Trophoblast cell (in vitro differentiated cells and primary cell): ENCODE measurements at regions not wholly inside any gene's neighbourhood (a gene's known extent, or its start where the extent isn't known, plus 50 kb on each side); places are given as distances from the start of the nearest gene placed in this dataset.
"Not testable (repeated sequence)": the region's sequence is repeated elsewhere in the genome, so short reads cannot be mapped to it uniquely, and the experiment has no call there.

Experiments
- DNase-seq, 2 donors: peaks; one replicate each; pipeline ENCODE4 v3.0.0-alpha.2; 2016
- H2AFZ ChIP-seq: 2 replicates; pipeline ENCODE4 v1.6.1; 2013; ENCODE audit warnings: low read length, moderate library complexity, mild to moderate bottlenecking; ENCODE audit not compliant: insufficient read depth, poor library complexity
- H2AK5ac ChIP-seq: 2 replicates; pipeline ENCODE4 v1.6.1; 2013; ENCODE audit warnings: mild to moderate bottlenecking, low read length
- H2BK120ac ChIP-seq: 2 replicates; pipeline ENCODE4 v1.6.1; 2013; ENCODE audit warnings: low read length, mild to moderate bottlenecking, moderate library complexity; ENCODE audit not compliant: insufficient read depth, poor library complexity
- H2BK12ac ChIP-seq: 2 replicates; pipeline ENCODE4 v1.6.1; 2013; ENCODE audit warnings: mild to moderate bottlenecking, low read length, moderate library complexity
- H2BK5ac ChIP-seq: 2 replicates; pipeline ENCODE4 v1.6.1; 2013; ENCODE audit warnings: low read length, low read depth, moderate library complexity, mild to moderate bottlenecking; ENCODE audit not compliant: poor library complexity
- H3K14ac ChIP-seq: 2 replicates; pipeline ENCODE4 v1.6.1; 2013; ENCODE audit warnings: mild to moderate bottlenecking, low read length
- H3K18ac ChIP-seq: 2 replicates; pipeline ENCODE4 v1.6.1; 2013; ENCODE audit warnings: mild to moderate bottlenecking, low read length
- H3K23ac ChIP-seq: 2 replicates; pipeline ENCODE4 v1.6.1; 2013; ENCODE audit warnings: low read length
- H3K27ac ChIP-seq: 2 replicates; pipeline ENCODE4 v1.5.1; 2013; ENCODE audit warnings: low read depth, mild to moderate bottlenecking, inconsistent platforms, low read length, moderate library complexity
- H3K27me3 ChIP-seq: 2 replicates; pipeline ENCODE4 v1.6.1; 2013; ENCODE audit warnings: inconsistent platforms, mild to moderate bottlenecking, low read length, moderate library complexity; ENCODE audit not compliant: insufficient read depth
- H3K36me3 ChIP-seq, 2 experiments: 1 replicate in 1 of 2; 2 replicates in 1 of 2; pipeline ENCODE4 v1.6.1; 2013; ENCODE audit warnings: low read length in 2 of 2, mild to moderate bottlenecking in 2 of 2, moderate library complexity in 1 of 2; ENCODE audit not compliant: insufficient read depth in 2 of 2, control insufficient read depth in 1 of 2
- H3K4ac ChIP-seq: 2 replicates; pipeline ENCODE4 v1.6.1; 2013; ENCODE audit warnings: low read depth, mild to moderate bottlenecking, low read length, moderate library complexity
- H3K4me1 ChIP-seq, 2 experiments: 1 replicate in 1 of 2; 2 replicates in 1 of 2; pipeline ENCODE4 v1.6.1; 2013; ENCODE audit warnings: low read length in 2 of 2, mild to moderate bottlenecking in 2 of 2, moderate library complexity in 1 of 2; ENCODE audit not compliant: insufficient read depth in 2 of 2, control insufficient read depth in 1 of 2
- H3K4me2 ChIP-seq: 2 replicates; pipeline ENCODE4 v1.6.1; 2013; ENCODE audit warnings: inconsistent platforms, mild to moderate bottlenecking, low read length, moderate library complexity
- H3K4me3 ChIP-seq: 2 replicates; pipeline ENCODE4 v1.5.1; 2013; ENCODE audit warnings: mild to moderate bottlenecking, low read depth, low read length, inconsistent platforms
- H3K79me1 ChIP-seq: one replicate; pipeline ENCODE4 v1.6.1; 2013; ENCODE audit warnings: low read length
- H3K79me2 ChIP-seq: 2 replicates; pipeline ENCODE4 v1.6.1; 2013; ENCODE audit warnings: low read length, mild to moderate bottlenecking; ENCODE audit not compliant: control insufficient read depth, insufficient read depth, poor library complexity
- H3K9ac ChIP-seq: 2 replicates; pipeline ENCODE4 v1.6.1; 2013; ENCODE audit warnings: mild to moderate bottlenecking, low read length
- H3K9me3 ChIP-seq: 2 replicates; pipeline ENCODE4 v1.6.1; 2013; ENCODE audit warnings: low read depth, mild to moderate bottlenecking, control low read depth, inconsistent platforms, low read length; ENCODE audit not compliant: insufficient read depth
- H4K12ac ChIP-seq: 2 replicates; pipeline ENCODE4 v1.6.1; 2013; ENCODE audit warnings: low read depth, mild to moderate bottlenecking, low read length, moderate library complexity
- H4K8ac ChIP-seq: 2 replicates; pipeline ENCODE4 v1.6.1; 2013; ENCODE audit warnings: low read depth, mild to moderate bottlenecking, low read length, moderate library complexity
- H4K91ac ChIP-seq: one replicate; pipeline ENCODE4 v1.6.1; 2013; ENCODE audit warnings: low read depth, mild to moderate bottlenecking, low read length, moderate library complexity
- WGBS: extraction: QIAGEN DNeasy Blood & Tissue Kit; methylation state at CpG from one replicate; pipeline ENCODE4 v1.1.7; 2013; ENCODE audit warnings: missing lambda C conversion rate; ENCODE audit not compliant: insufficient read length, insufficient coverage; ENCODE audit errors: extremely low coverage; 5-methylcytosine and 5-hydroxymethylcytosine counted together

DNA sequence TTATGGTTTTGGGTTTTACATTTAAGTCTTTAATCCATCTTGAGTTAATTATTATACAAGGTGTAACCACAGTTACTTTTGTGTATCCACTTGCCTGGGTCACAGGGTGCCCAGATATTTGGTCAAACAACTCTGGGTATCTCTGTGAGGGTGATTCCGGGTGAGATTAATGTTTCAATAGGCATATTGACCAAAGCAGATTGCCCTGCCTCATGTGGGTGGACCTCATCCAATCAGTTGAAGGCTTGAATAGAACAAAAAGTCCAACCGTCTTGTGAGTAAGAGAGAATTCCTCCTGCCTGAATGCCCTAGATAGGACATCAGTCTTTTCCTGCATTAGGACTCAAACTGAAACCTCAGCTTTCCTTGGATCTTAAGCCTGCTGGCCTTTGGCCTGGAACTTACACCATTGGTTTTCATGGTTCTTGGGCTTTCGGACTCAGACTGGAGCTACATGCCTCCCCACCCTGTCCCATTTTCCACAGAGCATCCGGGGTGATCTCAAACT lies 68.9 kb upstream of the ST8SIA6 start:
- no peak overlapping the region for H3K4me2 ChIP-seq
- no peak overlapping the region for H4K91ac ChIP-seq
- H2BK12ac ChIP-seq, result no peak overlapping the region
- no peak overlapping the region for H3K14ac ChIP-seq
- H3K79me2 ChIP-seq, result no peaks in the 10 kb centered on the region
- no CpG with 5 or more reads among the region's 4 CpGs for WGBS
- H3K4me1 ChIP-seq, result no peaks in the 10 kb centered on the region
- H2AK5ac ChIP-seq, result no peak overlapping the region
- H2BK120ac ChIP-seq, result no peak overlapping the region
- no peak overlapping the region for H2BK5ac ChIP-seq
- no peaks in the 10 kb centered on the region for H3K27me3 ChIP-seq
- no peak overlapping the region for H2AFZ ChIP-seq
- no peaks in the 10 kb centered on the region for H3K36me3 ChIP-seq
- no peak overlapping the region for H3K4me3 ChIP-seq
- H4K12ac ChIP-seq, result no peak overlapping the region
- DNase-seq, result no peak
- H3K79me1 ChIP-seq, result no peaks in the 10 kb centered on the region
- no peak overlapping the region for H3K18ac ChIP-seq
- H3K23ac ChIP-seq, result no peak overlapping the region
- no peak overlapping the region for H3K4ac ChIP-seq
- no peak overlapping the region for H3K27ac ChIP-seq
- no peak overlapping the region for H3K9ac ChIP-seq
- no peaks in the 10 kb centered on the region for H3K9me3 ChIP-seq
- no peak overlapping the region for H4K8ac ChIP-seq

DNA sequence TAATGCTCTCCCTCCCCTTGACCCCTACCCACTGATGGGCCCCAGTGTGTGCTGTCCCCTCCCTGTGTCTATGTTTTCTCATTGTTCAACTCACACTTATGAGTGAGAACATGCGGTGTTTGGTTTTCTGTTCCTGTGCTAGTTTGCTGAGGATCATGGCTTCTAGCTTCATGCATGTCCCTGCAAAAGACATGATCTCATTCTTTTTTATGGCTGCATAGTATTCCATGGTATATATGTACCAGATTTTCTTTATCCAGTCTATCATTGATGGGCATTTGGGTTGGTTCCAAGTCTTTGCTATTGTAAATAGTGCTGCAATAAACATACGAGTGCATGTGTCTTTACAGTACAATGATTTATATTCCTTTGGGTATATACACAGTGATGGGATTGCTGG lies 67.9 kb upstream of the ST8SIA6 start:
- not testable (repeated sequence) for H2AFZ ChIP-seq, H3K18ac ChIP-seq, H3K9ac ChIP-seq, H3K36me3 ChIP-seq, H2BK5ac ChIP-seq, H3K14ac ChIP-seq, H3K4me3 ChIP-seq, H2BK120ac ChIP-seq, H3K79me1 ChIP-seq, H3K4me1 ChIP-seq, H3K23ac ChIP-seq, H3K27ac ChIP-seq, H2BK12ac ChIP-seq, H4K12ac ChIP-seq, H4K91ac ChIP-seq, H3K27me3 ChIP-seq, H2AK5ac ChIP-seq, H3K9me3 ChIP-seq, H4K8ac ChIP-seq, DNase-seq, H3K4me2 ChIP-seq, H3K79me2 ChIP-seq, H3K4ac ChIP-seq
- no CpG with 5 or more reads among the region's 2 CpGs for WGBS

DNA sequence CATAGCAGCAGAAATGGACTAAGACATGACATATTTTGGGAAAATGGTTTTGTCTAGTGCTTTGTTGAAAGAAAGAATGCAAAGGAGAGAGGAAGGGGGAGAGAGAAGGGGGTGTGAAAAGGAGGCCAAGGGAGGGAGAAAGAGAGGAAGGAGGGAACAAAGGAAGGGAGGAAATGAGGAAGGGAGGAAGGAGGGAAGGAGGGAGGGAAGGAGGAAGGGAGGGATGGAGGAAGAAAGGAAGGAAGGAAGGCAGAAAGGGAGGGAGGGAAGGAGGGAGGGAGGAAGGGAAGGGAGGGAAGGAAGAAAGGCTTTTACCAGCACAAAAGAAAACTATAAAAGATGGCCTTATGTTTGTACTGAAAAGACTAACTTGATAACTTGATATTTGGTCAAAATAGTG lies 65.1 kb upstream of the ST8SIA6 start:
- Histone ChIP-seq H2BK120ac (no peak overlapping the region), H2BK12ac (no peak overlapping the region), H3K18ac (no peak overlapping the region), H2AFZ (no peak overlapping the region), H3K36me3 (no peaks in the 10 kb centered on the region), H4K12ac (no peak overlapping the region), H3K9me3 (no peaks in the 10 kb centered on the region), H3K27me3 (no peaks in the 10 kb centered on the region), H3K4me2 (no peak overlapping the region), H4K91ac (no peak overlapping the region), H3K4me3 (no peak overlapping the region), H2AK5ac (no peak overlapping the region), H3K14ac (no peak overlapping the region), H2BK5ac (no peak overlapping the region), H3K9ac (no peak overlapping the region), H3K79me1 (no peaks in the 10 kb centered on the region), H3K79me2 (no peaks in the 10 kb centered on the region), H3K4ac (no peak overlapping the region), H3K23ac (no peak overlapping the region), H4K8ac (no peak overlapping the region), H3K27ac (no peak overlapping the region), H3K4me1 (no peaks in the 10 kb centered on the region)
- DNase-seq, result no peak

DNA sequence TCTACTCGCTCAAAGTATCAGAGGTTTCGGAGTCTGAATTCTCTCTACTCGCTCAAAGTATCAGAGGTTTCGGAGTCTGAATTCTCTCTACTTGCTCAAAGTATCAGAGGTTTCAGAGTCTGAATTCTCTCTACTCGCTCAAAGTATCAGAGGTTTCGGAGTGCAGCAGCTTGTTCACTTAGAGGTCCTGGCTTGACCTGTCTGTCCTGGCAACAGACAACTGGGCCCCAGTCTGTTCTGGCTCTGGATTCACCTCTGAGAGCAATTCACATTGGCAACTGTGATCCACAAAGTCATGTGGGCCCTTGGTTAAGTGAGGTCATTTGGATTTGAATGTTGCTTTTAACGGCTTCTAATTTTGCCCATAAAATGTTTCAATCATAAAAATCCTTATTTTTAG lies 63.9 kb upstream of the ST8SIA6 start:
- no peak overlapping the region for H2BK120ac ChIP-seq
- no peak overlapping the region for H3K18ac ChIP-seq
- H3K4me2 ChIP-seq, result no peak overlapping the region
- WGBS, result no CpG with 5 or more reads among the region's 7 CpGs
- no peak overlapping the region for H2AFZ ChIP-seq
- no peak overlapping the region for H3K4me3 ChIP-seq
- H2AK5ac ChIP-seq, result no peak overlapping the region
- H2BK12ac ChIP-seq, result no peak overlapping the region
- H3K36me3 ChIP-seq, result no peaks in the 10 kb centered on the region
- H3K23ac ChIP-seq, result no peak overlapping the region
- no peak overlapping the region for H4K91ac ChIP-seq
- no peak overlapping the region for H3K9ac ChIP-seq
- H3K27me3 ChIP-seq, result no peaks in the 10 kb centered on the region
- H3K79me2 ChIP-seq, result no peaks in the 10 kb centered on the region
- no peaks in the 10 kb centered on the region for H3K79me1 ChIP-seq
- H4K8ac ChIP-seq, result no peak overlapping the region
- no peak overlapping the region for H3K4ac ChIP-seq
- H3K9me3 ChIP-seq, result no peaks in the 10 kb centered on the region
- no peak for DNase-seq
- no peak overlapping the region for H2BK5ac ChIP-seq
- H3K14ac ChIP-seq, result no peak overlapping the region
- no peaks in the 10 kb centered on the region for H3K4me1 ChIP-seq
- no peak overlapping the region for H4K12ac ChIP-seq
- H3K27ac ChIP-seq, result no peak overlapping the region
